WTC11 (cell line): ENCODE measurements at regions not wholly inside any gene's neighbourhood (a gene's known extent, or its start where the extent isn't known, plus 50 kb on each side); places are given as distances from the start of the nearest gene placed in this dataset.

Source experiments
- ATAC-seq: fragments of 200-7000 bp; cut with Tn5 transposase; 2 replicates; pipeline ENCODE4 v1.10.0; 2021; ENCODE audit warnings: mild to moderate bottlenecking, moderate library complexity
- CTCF ChIA-PET: fragments of 300-600 bp; sonication (Branson Sonifier 250); formaldehyde crosslinking; loops from one replicate; lab custom pipeline; 2021; ENCODE audit warnings: antibody characterized with exemption; lab: Charles Lee
- POLR2A ChIA-PET: fragments of 350-600 bp; sonication (Branson Sonifier 250); formaldehyde crosslinking; loops from one replicate; lab custom pipeline; 2021; ENCODE audit warnings: antibody characterized with exemption; lab: Charles Lee
- DNase-seq: peaks from one replicate; pipeline ENCODE4 v3.0.0; 2021; ENCODE audit warnings: low spot score
- H3K27ac Mint-ChIP-seq: 2 replicates; pipeline ENCODE4 v1.8.0; 2021; ENCODE audit warnings: mixed read lengths
- H3K27me3 Mint-ChIP-seq: 2 replicates; pipeline ENCODE4 v1.8.0; 2021; ENCODE audit warnings: low read depth, mild to moderate bottlenecking, moderate library complexity, mixed read lengths
- H3K36me3 Mint-ChIP-seq: 2 replicates; pipeline ENCODE4 v1.8.0; 2021; ENCODE audit warnings: mixed read lengths
- H3K4me1 Mint-ChIP-seq: 2 replicates; pipeline ENCODE4 v1.8.0; 2022; ENCODE audit warnings: mixed read lengths
- H3K4me3 Mint-ChIP-seq: 2 replicates; pipeline ENCODE4 v1.8.0; 2021; ENCODE audit warnings: mild to moderate bottlenecking, moderate library complexity, mixed read lengths
- H3K9me3 Mint-ChIP-seq: 2 replicates; pipeline ENCODE4 v1.8.0; 2021; ENCODE audit warnings: mixed read lengths
- AFF4 ChIP-seq: sonication (generic); formaldehyde crosslinking; IDR thresholded peaks from 2 replicates; pipeline ENCODE4 v1.8.1; 2023; ENCODE audit warnings: mild to moderate bottlenecking, missing genetic modification reagents, borderline replicate concordance
- ATF1 ChIP-seq: sonication (generic); formaldehyde crosslinking; IDR thresholded peaks from 2 replicates; pipeline ENCODE4 v1.8.1; 2023; ENCODE audit warnings: mild to moderate bottlenecking, moderate library complexity, missing genetic modification reagents
- ATF3 ChIP-seq: sonication (generic); formaldehyde crosslinking; conservative IDR thresholded peaks from 2 replicates; pipeline ENCODE4 v1.8.1; 2022; ENCODE audit warnings: mild to moderate bottlenecking, missing genetic modification reagents
- CBFB ChIP-seq: sonication (generic); formaldehyde crosslinking; IDR thresholded peaks from 2 replicates; pipeline ENCODE4 v1.8.1; 2022; ENCODE audit warnings: mild to moderate bottlenecking, low read depth, missing genetic modification reagents
- ESRRA ChIP-seq: sonication (generic); formaldehyde crosslinking; IDR thresholded peaks from 2 replicates; pipeline ENCODE4 v1.8.1; 2022; ENCODE audit warnings: mild to moderate bottlenecking, missing genetic modification reagents, borderline replicate concordance
- GRHL2 ChIP-seq: fragments of 250-450 bp; sonication (Bioruptor Pico); IDR thresholded peaks from 2 replicates; pipeline ENCODE4 v1.8.0; 2022; ENCODE audit warnings: mild to moderate bottlenecking, moderate library complexity; ENCODE audit not compliant: insufficient replicate concordance, severe bottlenecking
- HMGA2 ChIP-seq: fragments of 250-450 bp; sonication (Bioruptor Pico); IDR thresholded peaks from 2 replicates; pipeline ENCODE4 v1.4.0; 2021; ENCODE audit warnings: mild to moderate bottlenecking, moderate library complexity
- IRF2 ChIP-seq: sonication (generic); formaldehyde crosslinking; IDR thresholded peaks from 2 replicates; pipeline ENCODE4 v1.8.0; 2022; ENCODE audit warnings: low read depth, missing genetic modification reagents, borderline replicate concordance
- KAT7 ChIP-seq: sonication (generic); formaldehyde crosslinking; IDR thresholded peaks from 2 replicates; pipeline ENCODE4 v1.8.1; 2023; ENCODE audit warnings: missing genetic modification reagents, mild to moderate bottlenecking, borderline replicate concordance
- MAX ChIP-seq: sonication (generic); formaldehyde crosslinking; IDR thresholded peaks from 2 replicates; pipeline ENCODE4 v1.8.0; 2022; ENCODE audit warnings: mild to moderate bottlenecking, missing genetic modification reagents
- MXD4 ChIP-seq: fragments of 250-450 bp; sonication (Bioruptor Pico); IDR thresholded peaks from 2 replicates; pipeline ENCODE4 v1.8.0; 2021; ENCODE audit warnings: mild to moderate bottlenecking, moderate library complexity, borderline replicate concordance
- MYBL2 ChIP-seq: sonication (generic); formaldehyde crosslinking; IDR thresholded peaks from 2 replicates; pipeline ENCODE4 v1.8.1; 2023; ENCODE audit warnings: mild to moderate bottlenecking, moderate library complexity, missing genetic modification reagents
- NFATC4 ChIP-seq: fragments of 250-450 bp; sonication (Bioruptor Pico); IDR thresholded peaks from 2 replicates; pipeline ENCODE4 v1.9.0; 2021; ENCODE audit warnings: mild to moderate bottlenecking
- NR1H2 ChIP-seq: sonication (generic); formaldehyde crosslinking; IDR thresholded peaks from 2 replicates; pipeline ENCODE4 v1.9.0; 2021; ENCODE audit warnings: mild to moderate bottlenecking, moderate library complexity, missing genetic modification reagents
- SOX15 ChIP-seq: fragments of 250-450 bp; sonication (Bioruptor Pico); IDR thresholded peaks from 2 replicates; pipeline ENCODE4 v1.9.0; 2021; ENCODE audit warnings: mild to moderate bottlenecking
- TEAD4 ChIP-seq: sonication (generic); formaldehyde crosslinking; IDR thresholded peaks from 2 replicates; pipeline ENCODE4 v1.8.0; 2022; ENCODE audit warnings: mild to moderate bottlenecking, missing genetic modification reagents
- ZBTB21 ChIP-seq: sonication (generic); formaldehyde crosslinking; IDR thresholded peaks from 2 replicates; pipeline ENCODE4 v1.8.1; 2023; ENCODE audit warnings: mild to moderate bottlenecking, missing genetic modification reagents, borderline replicate concordance
- ZNF121 ChIP-seq: sonication (generic); formaldehyde crosslinking; IDR thresholded peaks from 2 replicates; pipeline ENCODE4 v1.8.0; 2023; ENCODE audit warnings: missing genetic modification reagents
- ZNF232 ChIP-seq: sonication (generic); formaldehyde crosslinking; IDR thresholded peaks from 2 replicates; pipeline ENCODE4 v1.8.0; 2022; ENCODE audit warnings: mild to moderate bottlenecking, missing genetic modification reagents
- ZNF396 ChIP-seq: fragments of 250-450 bp; sonication (Bioruptor Pico); IDR thresholded peaks from 2 replicates; pipeline ENCODE4 v1.8.0; 2021; ENCODE audit warnings: mild to moderate bottlenecking, moderate library complexity, borderline replicate concordance
- ZNF416 ChIP-seq: fragments of 250-450 bp; sonication (Bioruptor Pico); IDR thresholded peaks from 2 replicates; pipeline ENCODE4 v1.9.0; 2021; ENCODE audit warnings: mild to moderate bottlenecking, inconsistent platforms
- ZNF671 ChIP-seq: fragments of 250-450 bp; sonication (Bioruptor Pico); IDR thresholded peaks from 2 replicates; pipeline ENCODE4 v1.8.0; 2021; ENCODE audit warnings: mild to moderate bottlenecking
- TF ChIP-seq, protein P1 (sequence below): sonication (generic); formaldehyde crosslinking; IDR thresholded peaks from 2 replicates; pipeline ENCODE4 v1.8.0; 2022; ENCODE audit warnings: mild to moderate bottlenecking, missing genetic modification reagents
- TF ChIP-seq, protein P2 (sequence below): sonication (generic); formaldehyde crosslinking; IDR thresholded peaks from 2 replicates; pipeline ENCODE4 v1.8.1; 2022; ENCODE audit warnings: missing genetic modification reagents, borderline replicate concordance
- TF ChIP-seq, protein P3 (sequence below): fragments of 250-450 bp; sonication (Bioruptor Pico); IDR thresholded peaks from 2 replicates; pipeline ENCODE4 v2.1.2; 2022; ENCODE audit warnings: mild to moderate bottlenecking, moderate library complexity

DNA sequence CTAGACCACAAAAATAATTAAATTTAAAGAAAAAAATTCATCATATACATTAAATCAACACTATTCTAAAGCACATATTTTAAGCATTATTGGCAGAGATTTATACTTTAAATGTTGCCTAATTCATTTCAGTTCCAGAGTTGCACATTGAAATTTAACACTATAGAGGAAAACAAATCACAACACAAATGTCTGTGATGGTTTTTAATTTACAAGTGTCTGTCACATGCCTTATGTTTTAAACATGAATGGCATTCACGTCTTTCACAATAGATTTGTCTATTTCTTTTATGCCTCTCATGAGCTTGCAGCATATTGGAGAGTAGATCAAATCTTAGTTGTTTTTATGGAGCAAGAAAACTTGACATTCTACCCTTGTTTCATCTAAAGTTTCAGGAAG is 811.3 kb downstream of the NLGN4X start:
- no peak overlapping the region for H3K27ac Mint-ChIP-seq
- peaks cover 3% of the 10 kb centered on the region for H3K9me3 Mint-ChIP-seq
- no peaks in the 10 kb centered on the region for H3K36me3 Mint-ChIP-seq
- no peaks in the 10 kb centered on the region for H3K27me3 Mint-ChIP-seq
- ChIA-PET POLR2A (no interaction called here), CTCF (no interaction called here)
- TF ChIP-seq TEAD4 (CRISPR knock-in tag) (no peak), GRHL2 (CRISPR knock-in tag) (no peak), MAX (CRISPR knock-in tag) (no peak), HMGA2 (CRISPR knock-in tag) (no peak), ATF3 (CRISPR knock-in tag) (no peak), KAT7 (no peak), IRF2 (CRISPR knock-in tag) (no peak), AFF4 (CRISPR knock-in tag) (no peak), MXD4 (no peak), NFATC4 (CRISPR knock-in tag) (no peak), ZNF416 (CRISPR knock-in tag) (no peak), ZNF671 (CRISPR knock-in tag) (no peak), SOX15 (CRISPR knock-in tag) (no peak), ZNF121 (no peak), NR1H2 (no peak)
- TF ChIP-seq, protein P1, sequence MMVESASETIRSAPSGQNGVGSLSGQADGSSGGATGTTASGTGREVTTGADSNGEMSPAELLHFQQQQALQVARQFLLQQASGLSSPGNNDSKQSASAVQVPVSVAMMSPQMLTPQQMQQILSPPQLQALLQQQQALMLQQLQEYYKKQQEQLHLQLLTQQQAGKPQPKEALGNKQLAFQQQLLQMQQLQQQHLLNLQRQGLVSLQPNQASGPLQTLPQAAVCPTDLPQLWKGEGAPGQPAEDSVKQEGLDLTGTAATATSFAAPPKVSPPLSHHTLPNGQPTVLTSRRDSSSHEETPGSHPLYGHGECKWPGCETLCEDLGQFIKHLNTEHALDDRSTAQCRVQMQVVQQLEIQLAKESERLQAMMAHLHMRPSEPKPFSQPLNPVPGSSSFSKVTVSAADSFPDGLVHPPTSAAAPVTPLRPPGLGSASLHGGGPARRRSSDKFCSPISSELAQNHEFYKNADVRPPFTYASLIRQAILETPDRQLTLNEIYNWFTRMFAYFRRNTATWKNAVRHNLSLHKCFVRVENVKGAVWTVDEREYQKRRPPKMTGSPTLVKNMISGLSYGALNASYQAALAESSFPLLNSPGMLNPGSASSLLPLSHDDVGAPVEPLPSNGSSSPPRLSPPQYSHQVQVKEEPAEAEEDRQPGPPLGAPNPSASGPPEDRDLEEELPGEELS (CRISPR knock-in tag): no peak
- TF ChIP-seq, protein P2, sequence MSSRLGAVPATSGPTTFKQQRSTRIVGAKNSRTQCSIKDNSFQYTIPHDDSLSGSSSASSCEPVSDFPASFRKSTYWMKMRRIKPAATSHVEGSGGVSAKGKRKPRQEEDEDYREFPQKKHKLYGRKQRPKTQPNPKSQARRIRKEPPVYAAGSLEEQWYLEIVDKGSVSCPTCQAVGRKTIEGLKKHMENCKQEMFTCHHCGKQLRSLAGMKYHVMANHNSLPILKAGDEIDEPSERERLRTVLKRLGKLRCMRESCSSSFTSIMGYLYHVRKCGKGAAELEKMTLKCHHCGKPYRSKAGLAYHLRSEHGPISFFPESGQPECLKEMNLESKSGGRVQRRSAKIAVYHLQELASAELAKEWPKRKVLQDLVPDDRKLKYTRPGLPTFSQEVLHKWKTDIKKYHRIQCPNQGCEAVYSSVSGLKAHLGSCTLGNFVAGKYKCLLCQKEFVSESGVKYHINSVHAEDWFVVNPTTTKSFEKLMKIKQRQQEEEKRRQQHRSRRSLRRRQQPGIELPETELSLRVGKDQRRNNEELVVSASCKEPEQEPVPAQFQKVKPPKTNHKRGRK (CRISPR knock-in tag): no peak
- ATAC-seq: no peak
- DNase-seq: no peak
- no peaks in the 10 kb centered on the region for H3K4me1 Mint-ChIP-seq
- H3K4me3 Mint-ChIP-seq: no peak overlapping the region

- Mint-ChIP-seq H3K9me3 (peaks cover 11% of the 10 kb centered on the region; the same call in 1 of the 2 replicates), H3K4me1 (0 out of 2 replicates have a peak, but pooled peaks cover 2% of the 10 kb centered on the region), H3K4me3 (no peak overlapping the region), H3K36me3 (no peaks in the 10 kb centered on the region), H3K27me3 (no peaks in the 10 kb centered on the region), H3K27ac (no peak overlapping the region)
- ChIA-PET POLR2A (no interaction called here), CTCF (no interaction called here)
- no peak for ATAC-seq
- DNase-seq: no peak
- TF ChIP-seq MYBL2 (CRISPR knock-in tag) (no peak), ATF1 (CRISPR knock-in tag) (no peak), ZNF232 (no peak), ESRRA (no peak), ATF3 (CRISPR knock-in tag) (no peak), IRF2 (CRISPR knock-in tag) (no peak), ZBTB21 (CRISPR knock-in tag) (no peak), ZNF396 (CRISPR knock-in tag) (no peak), GRHL2 (CRISPR knock-in tag) (no peak), CBFB (CRISPR knock-in tag) (no peak)
- TF ChIP-seq, protein P3, sequence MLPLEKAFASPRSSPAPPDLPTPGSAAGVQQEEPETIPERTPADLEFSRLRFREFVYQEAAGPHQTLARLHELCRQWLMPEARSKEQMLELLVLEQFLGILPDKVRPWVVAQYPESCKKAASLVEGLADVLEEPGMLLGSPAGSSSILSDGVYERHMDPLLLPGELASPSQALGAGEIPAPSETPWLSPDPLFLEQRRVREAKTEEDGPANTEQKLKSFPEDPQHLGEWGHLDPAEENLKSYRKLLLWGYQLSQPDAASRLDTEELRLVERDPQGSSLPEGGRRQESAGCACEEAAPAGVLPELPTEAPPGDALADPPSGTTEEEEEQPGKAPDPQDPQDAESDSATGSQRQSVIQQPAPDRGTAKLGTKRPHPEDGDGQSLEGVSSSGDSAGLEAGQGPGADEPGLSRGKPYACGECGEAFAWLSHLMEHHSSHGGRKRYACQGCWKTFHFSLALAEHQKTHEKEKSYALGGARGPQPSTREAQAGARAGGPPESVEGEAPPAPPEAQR (CRISPR knock-in tag): no peak
Observed at GRCh38 chrX:5415738-5416137, 812.9 kb downstream of the NLGN4X start.
